Aorta (tissue), 5 donors: ENCODE measurements at regions not wholly inside any gene's neighbourhood (a gene's known extent, or its start where the extent isn't known, plus 50 kb on each side); places are given as distances from the start of the nearest gene placed in this dataset.
A peak's percentile ranks its signal among the peaks of the same experiment; 100 is the strongest.
"Not testable (repeated sequence)": the region's sequence is repeated elsewhere in the genome, so short reads cannot be mapped to it uniquely, and the experiment has no call there.

Experiments
- ATAC-seq: fragments of 200-7000 bp; cut with Tn5 transposase; one replicate; pipeline ENCODE4 v1.9.1; 2022; ENCODE audit warnings: moderate library complexity; ENCODE audit not compliant: low FRiP score
- DNase-seq, 2 donors: peaks; one replicate each; pipeline ENCODE4 v3.0.0-alpha.2; 2020
- H3K27ac ChIP-seq, 2 donors: one replicate each; pipeline ENCODE4 v1.5.1; 2013; ENCODE audit warnings: low read length in 2 of 2, mild to moderate bottlenecking in 2 of 2, moderate library complexity in 2 of 2, control low read depth in 1 of 2, inconsistent platforms in 1 of 2, low read depth in 1 of 2
- H3K27me3 ChIP-seq, 2 donors: one replicate each; pipeline ENCODE4 v1.6.1; 2013; ENCODE audit warnings: control low read depth in 1 of 2, low read length in 1 of 2, mild to moderate bottlenecking in 1 of 2, moderate library complexity in 1 of 2; ENCODE audit not compliant: insufficient read depth in 2 of 2, control insufficient read depth in 1 of 2
- H3K36me3 ChIP-seq, 2 donors: one replicate each; pipeline ENCODE4 v1.6.1; 2013; ENCODE audit warnings: control low read depth in 1 of 2, low read length in 1 of 2, mild to moderate bottlenecking in 1 of 2; ENCODE audit not compliant: insufficient read depth in 2 of 2, control insufficient read depth in 1 of 2
- H3K4me1 ChIP-seq, 2 donors: one replicate each; pipeline ENCODE4 v1.6.1; 2013; ENCODE audit warnings: low read length in 2 of 2, control low read depth in 1 of 2, mild to moderate bottlenecking in 1 of 2, moderate library complexity in 1 of 2; ENCODE audit not compliant: insufficient read depth in 2 of 2, control insufficient read depth in 1 of 2
- H3K4me3 ChIP-seq, 2 donors: one replicate each; pipeline ENCODE4 v1.5.1; 2013; ENCODE audit warnings: low read length in 2 of 2, control low read depth in 1 of 2, mild to moderate bottlenecking in 1 of 2
- H3K9me3 ChIP-seq: one replicate; pipeline ENCODE4 v1.6.1; 2013; ENCODE audit warnings: mild to moderate bottlenecking, low read length; ENCODE audit not compliant: control insufficient read depth
- WGBS, 2 donors: extraction: QIAGEN DNeasy Blood & Tissue Kit; methylation state at CpG; one replicate each; pipeline ENCODE4 v1.1.7; 2013; 5-methylcytosine and 5-hydroxymethylcytosine counted together
- intact Hi-C, 2 donors: fragments of 100-400 bp; cut with DNase I; formaldehyde crosslinking; loops; one replicate each; pipeline versions ENCODE4 v1.14.2 to v1.15.0; 2022
- donor health status: healthy with polysubstance abuse.
- donor health status: Bipolar disorder and iron deficiency.
- donor health status: DM: no; HTN: no; CAD: no.
- donor health status: DM: no; HTN: no; CAD: no.
- donor health status: DM: yes; HTN: yes; CAD: no.

- intact Hi-C loops: no loop called here
- 78 to 85% methylated on average over 4 of the region's 4 CpGs for WGBS, 2 donors
- ATAC-seq (peak; percentile 46), DNase-seq (no peak)
- Histone ChIP-seq H3K27ac (no peak overlapping the region), H3K4me1 (no peaks in the 10 kb centered on the region), H3K27me3 (no peaks in the 10 kb centered on the region), H3K36me3 (no peaks in the 10 kb centered on the region), H3K4me3 (no peak overlapping the region), H3K9me3 (peaks cover 2% of the 10 kb centered on the region)
Measured at GRCh38 chr2:156959481-156959880, 298.0 kb upstream of the GALNT5 start.

- Histone ChIP-seq H3K27ac (no peak overlapping the region), H3K4me3 (no peak overlapping the region), H3K4me1 (no peaks in the 10 kb centered on the region), H3K36me3 (no peaks in the 10 kb centered on the region), H3K27me3 (no peaks in the 10 kb centered on the region), H3K9me3 (no peaks in the 10 kb centered on the region)
- intact Hi-C loops: no loop called here
- 18 to 21% methylated on average over 2 of the region's 2 CpGs for WGBS, 2 donors
- ATAC-seq (no peak), DNase-seq (no peak)
Measured at GRCh38 chr2:156982615-156983014, 274.9 kb upstream of the GALNT5 start.

- no peaks in the 10 kb centered on the region for H3K27me3 ChIP-seq
- H3K27ac ChIP-seq: no peak overlapping the region
- intact Hi-C loops: no loop called here
- H3K4me3 ChIP-seq: no peak overlapping the region
- H3K4me1 ChIP-seq: no peaks in the 10 kb centered on the region
- 51 to 60% methylated on average over 4 of the region's 4 CpGs for WGBS, 2 donors
- H3K36me3 ChIP-seq: no peaks in the 10 kb centered on the region
- peak; percentile 26 for ATAC-seq
- H3K9me3 ChIP-seq: no peaks in the 10 kb centered on the region
- no peak for DNase-seq
Measured at GRCh38 chr2:156986339-156986988, 271.0 kb upstream of the GALNT5 start.

GRCh38 chr2:156999661-157000060 lies 257.8 kb upstream of the GALNT5 start:
- no peaks in the 10 kb centered on the region for H3K36me3 ChIP-seq
- H3K4me3 ChIP-seq: no peak overlapping the region
- H3K9me3 ChIP-seq: peaks cover 2% of the 10 kb centered on the region
- ATAC-seq (no peak), DNase-seq (no peak)
- 67 to 75% methylated on average over 4 of the region's 4 CpGs for WGBS, 2 donors
- no peaks in the 10 kb centered on the region for H3K27me3 ChIP-seq
- intact Hi-C loops: no loop called here
- H3K27ac ChIP-seq: no peak overlapping the region
- H3K4me1 ChIP-seq: no peaks in the 10 kb centered on the region

GRCh38 chr2:157004789-157005188 lies 252.7 kb upstream of the GALNT5 start:
- H3K4me1 ChIP-seq: no peaks in the 10 kb centered on the region
- DNase-seq: no peak
- H3K9me3 ChIP-seq: no peaks in the 10 kb centered on the region
- H3K27me3 ChIP-seq: no peaks in the 10 kb centered on the region
- intact Hi-C loops: no loop called here
- no peak overlapping the region for H3K4me3 ChIP-seq
- 80% methylated on average over 2 of the region's 2 CpGs for WGBS, 2 donors
- no peak overlapping the region for H3K27ac ChIP-seq
- no peak for ATAC-seq
- H3K36me3 ChIP-seq: no peaks in the 10 kb centered on the region

- Histone ChIP-seq H3K27ac (no peak overlapping the region), H3K27me3 (no peaks in the 10 kb centered on the region), H3K4me3 (no peak overlapping the region), H3K4me1 (no peaks in the 10 kb centered on the region), H3K36me3 (no peaks in the 10 kb centered on the region), H3K9me3 (no peaks in the 10 kb centered on the region)
- intact Hi-C loops: no loop called here
- no peak for ATAC-seq
- WGBS, 2 donors: 77 to 81% methylated on average over 6 of the region's 6 CpGs
- DNase-seq: no peak
Measured at GRCh38 chr2:157015015-157015575, 242.4 kb upstream of the GALNT5 start.

- intact Hi-C loops, H3K27ac ChIP-seq: not testable (repeated sequence)
Measured at GRCh38 chr2:157023264-157023663, 234.2 kb upstream of the GALNT5 start.

GRCh38 chr2:157024129-157024528 lies 233.4 kb upstream of the GALNT5 start:
- 74 to 80% methylated on average over 5 of the region's 5 CpGs for WGBS, 2 donors
- no peak for DNase-seq
- H3K4me3 ChIP-seq: no peak overlapping the region
- H3K9me3 ChIP-seq: no peaks in the 10 kb centered on the region
- H3K4me1 ChIP-seq: no peaks in the 10 kb centered on the region
- H3K36me3 ChIP-seq: no peaks in the 10 kb centered on the region
- no peak for ATAC-seq
- intact Hi-C loops: no loop called here
- no peaks in the 10 kb centered on the region for H3K27me3 ChIP-seq
- no peak overlapping the region for H3K27ac ChIP-seq

More at GRCh38 chr2:157023264-157023663, 234.2 kb upstream of the GALNT5 start:
- ATAC-seq, H3K9me3 ChIP-seq, H3K36me3 ChIP-seq, H3K4me1 ChIP-seq, H3K27me3 ChIP-seq, H3K4me3 ChIP-seq, DNase-seq: not testable (repeated sequence)
- 61 to 63% methylated on average over 1 of the region's 1 CpG for WGBS, 2 donors

- no peak for DNase-seq
- Histone ChIP-seq H3K27me3 (no peaks in the 10 kb centered on the region), H3K27ac (no peak overlapping the region), H3K4me1 (no peaks in the 10 kb centered on the region), H3K4me3 (no peak overlapping the region), H3K9me3 (no peaks in the 10 kb centered on the region), H3K36me3 (no peaks in the 10 kb centered on the region)
- intact Hi-C loops: no loop called here
- 44 to 47% methylated on average over 2 of the region's 2 CpGs for WGBS, 2 donors
- no peak for ATAC-seq
Measured at GRCh38 chr2:157032017-157032416, 225.5 kb upstream of the GALNT5 start.
